HG03378 (cell line): ENCODE measurements at regions not wholly inside any gene's neighbourhood (a gene's known extent, or its start where the extent isn't known, plus 50 kb on each side); places are given as distances from the start of the nearest gene placed in this dataset.
A peak's percentile ranks its signal among the peaks of the same experiment; 100 is the strongest.

ENCODE experiments used
- ATAC-seq: cut with Tn5 transposase; IDR thresholded peaks from one replicate; pipeline ENCODE4 v1.9.1; 2021; ENCODE audit warnings: mild to moderate bottlenecking, moderate library complexity; ENCODE audit not compliant: unreplicated experiment

DNA sequence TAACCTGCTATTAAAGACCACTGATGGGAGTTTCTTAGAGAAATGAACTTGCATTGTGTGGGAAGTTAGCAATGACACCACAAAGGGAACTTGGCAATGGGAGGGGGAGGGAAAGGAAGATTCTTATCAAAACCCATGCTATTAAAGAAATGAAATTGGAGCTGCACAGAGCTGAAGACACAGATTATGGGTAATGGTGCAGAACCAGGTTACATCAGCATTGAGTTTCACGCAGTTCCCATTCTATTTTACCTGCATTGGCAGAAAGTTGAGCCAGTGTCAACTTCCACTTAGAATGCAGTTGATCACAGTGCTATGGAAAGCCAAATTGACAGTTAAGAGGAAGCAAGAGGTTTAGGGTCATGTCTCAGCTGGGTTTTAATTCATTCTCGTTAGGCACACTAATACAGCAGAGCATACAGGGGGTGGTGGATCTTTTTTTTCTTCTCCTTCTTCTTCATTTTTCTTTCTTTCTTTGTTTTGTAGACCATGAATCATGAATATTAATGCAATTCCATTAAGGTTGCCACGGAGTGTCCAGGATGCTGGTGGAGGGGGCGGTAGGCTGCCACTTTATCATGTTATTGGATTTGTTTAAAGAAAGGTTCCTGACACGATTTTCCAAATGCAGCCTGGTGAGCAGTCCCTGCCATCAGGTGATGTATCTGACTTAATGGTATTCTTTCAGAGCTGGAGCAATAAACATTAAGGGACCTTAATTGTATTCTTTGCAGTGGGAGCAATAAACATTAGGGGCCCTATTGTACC lies 1092.0 kb upstream of the MAP3K7 start:
- ATAC-seq, result no peak

DNA sequence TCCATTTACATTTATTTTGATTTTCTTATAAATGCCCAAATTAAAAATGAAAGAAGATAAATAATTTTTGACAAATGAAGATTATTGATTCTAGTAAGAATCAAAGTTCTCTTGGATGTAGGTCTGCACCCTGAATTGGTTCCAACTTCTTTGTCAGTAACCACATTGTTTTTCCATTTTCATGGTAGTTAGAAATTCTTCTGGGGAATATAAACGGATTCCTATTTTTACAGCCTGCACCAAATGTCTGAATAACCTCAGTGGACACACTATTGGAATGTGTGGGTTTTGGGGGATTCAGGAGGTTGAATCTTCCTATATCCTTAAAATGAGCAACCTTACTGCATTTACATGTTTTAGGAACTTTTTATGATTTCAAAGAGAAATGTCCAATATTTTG lies 1085.3 kb upstream of the MAP3K7 start:
- no peak for ATAC-seq

DNA sequence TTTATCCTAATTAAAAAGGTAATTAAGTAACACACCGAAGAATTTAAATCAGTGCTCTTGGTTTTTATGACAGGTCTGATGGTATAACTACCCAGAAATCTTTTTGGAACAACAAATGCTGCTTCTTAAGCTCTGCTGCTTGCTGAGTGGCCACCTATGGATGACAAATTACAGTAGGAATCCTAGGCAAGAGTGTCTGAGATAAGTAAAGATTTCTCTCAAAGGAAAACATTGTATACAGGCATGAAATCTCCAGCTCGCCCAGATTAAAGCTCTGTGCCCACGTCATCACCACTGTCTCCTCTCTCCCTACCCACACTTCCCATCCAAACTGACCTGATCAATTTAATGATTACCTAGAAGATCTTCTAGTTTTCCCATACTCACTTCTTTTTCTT lies 1083.0 kb upstream of the MAP3K7 start:
- no peak for ATAC-seq

DNA sequence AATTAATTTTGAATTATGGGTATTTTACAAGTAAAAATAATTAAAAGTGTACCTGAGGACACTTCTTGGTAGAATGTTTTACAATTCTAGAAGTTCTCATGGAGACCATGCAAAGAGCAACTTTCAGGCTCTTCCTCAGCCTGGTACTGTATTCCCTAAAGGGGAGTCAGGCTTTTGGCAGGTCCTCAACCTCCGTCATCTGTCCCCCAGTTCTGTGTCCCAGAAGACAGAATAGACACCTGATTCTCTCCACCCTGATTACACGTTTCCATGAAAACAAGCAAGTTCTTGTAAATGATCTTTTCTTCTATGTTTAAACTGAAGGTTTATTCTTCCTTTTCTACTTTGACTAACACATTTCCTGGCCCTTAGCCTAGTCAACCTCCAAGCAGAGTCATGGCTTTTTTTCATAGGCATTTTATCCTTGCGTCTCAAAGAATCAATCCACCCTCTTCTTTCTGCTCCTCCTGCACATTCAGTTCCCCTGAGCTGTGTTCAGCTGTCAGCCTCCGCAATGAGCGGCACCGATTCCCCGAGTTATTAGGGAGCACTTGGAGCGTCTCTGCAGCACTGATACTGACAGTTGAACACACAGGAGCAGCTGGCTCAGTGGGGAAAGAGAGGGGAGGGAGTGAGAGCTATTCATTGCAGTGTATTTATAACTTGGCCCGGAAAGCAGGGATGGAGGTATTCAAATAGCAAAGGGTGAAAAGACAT lies 1082.4 kb upstream of the MAP3K7 start:
- no peak for ATAC-seq

DNA sequence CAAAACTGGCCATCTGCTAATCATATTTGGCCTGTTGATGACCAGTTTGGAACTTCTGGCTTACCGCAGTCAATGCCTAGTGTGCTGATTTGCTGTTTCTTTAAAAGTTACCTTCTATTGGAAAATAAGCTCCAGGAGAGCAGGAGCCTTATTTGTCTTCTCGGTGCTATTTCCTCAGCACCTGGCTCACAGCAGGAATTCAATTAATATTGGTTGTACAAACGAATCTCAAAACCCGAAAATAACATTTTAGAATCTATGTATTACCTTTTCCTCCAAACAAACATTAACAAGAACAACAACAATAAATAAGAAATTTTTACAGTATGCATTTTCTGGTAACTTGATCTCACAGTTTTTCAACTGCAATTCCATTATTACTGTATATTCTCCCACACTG lies 1080.7 kb upstream of the MAP3K7 start:
- ATAC-seq, result no peak

DNA sequence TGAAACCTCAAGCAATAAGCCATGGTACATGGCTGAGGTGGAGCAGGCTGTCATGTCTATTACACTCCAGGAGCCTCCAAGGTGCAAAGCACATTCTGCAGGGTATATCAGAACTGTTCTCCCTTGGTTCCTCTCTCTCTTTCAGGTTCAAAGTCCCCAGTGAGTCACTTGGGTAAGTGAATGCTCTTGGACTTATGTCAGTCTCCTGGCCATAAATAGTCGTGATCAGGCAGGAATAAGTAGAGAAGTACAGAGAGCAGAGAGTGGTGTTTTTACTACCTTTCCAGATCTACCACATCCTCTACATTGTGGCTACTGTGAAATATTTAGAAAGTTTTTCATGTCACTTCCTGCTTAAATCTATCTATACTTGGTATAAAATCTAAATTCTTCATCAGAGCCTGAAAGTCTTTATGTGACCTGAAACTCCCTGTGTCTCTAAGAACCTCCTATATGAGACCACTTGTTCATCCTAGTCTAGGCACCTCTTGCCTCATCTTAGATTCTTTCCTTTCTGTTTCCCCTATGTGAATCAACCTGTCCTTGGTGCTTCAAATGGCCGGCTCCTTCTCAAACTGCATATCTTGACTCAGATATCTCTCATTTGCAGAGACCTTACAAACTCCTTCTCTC lies 1077.6 kb upstream of the MAP3K7 start:
- peak; percentile 49 for ATAC-seq

DNA sequence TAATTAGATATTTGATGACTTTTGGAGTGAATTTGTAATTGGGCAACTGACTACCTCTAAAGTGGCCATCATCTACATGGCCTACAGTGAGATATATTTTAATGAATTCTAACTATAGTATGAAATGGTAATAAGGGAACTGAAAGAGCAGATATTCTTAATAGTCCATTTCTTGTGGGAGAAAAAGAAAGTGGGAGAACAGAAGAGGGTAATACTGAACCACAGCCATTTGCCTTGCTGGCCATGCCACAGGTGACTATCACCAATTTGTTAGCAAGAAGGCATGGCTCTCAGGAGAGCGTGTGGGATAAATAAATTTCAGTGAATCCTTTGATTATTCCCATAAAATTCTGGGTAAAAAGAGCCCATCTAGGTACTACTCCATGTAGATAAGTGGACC lies 1074.0 kb upstream of the MAP3K7 start:
- ATAC-seq, result no peak

DNA sequence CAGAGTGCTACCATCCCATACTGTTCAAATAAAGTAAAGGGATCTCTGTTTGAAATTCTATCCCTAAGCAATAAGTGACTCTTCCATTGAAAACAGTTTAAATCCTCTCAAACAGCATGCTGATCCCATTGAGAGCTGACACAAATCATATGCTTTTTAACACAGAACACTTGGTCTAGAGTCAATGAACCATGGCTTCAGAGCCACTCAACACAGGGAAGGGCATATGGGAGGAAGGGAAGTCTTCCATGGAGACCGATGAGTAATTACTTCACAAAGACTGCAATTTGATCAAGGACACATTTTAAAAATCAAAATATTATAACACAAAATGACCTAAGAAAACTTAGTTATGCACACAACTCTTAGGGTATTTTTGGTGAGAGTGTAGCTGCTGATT lies 1073.0 kb upstream of the MAP3K7 start:
- no peak for ATAC-seq

DNA sequence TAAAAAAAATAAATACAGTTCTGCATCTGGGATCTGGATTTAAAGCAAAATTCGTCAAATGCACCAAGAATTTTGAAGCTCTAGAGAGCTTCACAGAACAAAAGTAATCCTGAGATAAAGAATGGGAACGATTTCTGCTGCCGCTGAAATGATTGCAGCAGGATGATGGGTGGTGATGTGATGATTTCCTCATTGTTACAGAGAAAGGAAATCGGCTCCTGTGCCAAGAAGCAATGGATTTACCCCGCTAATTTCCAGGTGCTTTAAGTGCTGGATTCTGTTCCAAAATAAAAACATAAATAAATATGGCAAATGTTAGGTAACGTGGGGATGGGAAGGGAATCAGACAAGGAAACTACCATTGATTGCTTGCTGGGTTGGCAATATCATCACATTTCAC lies 1067.9 kb upstream of the MAP3K7 start:
- no peak for ATAC-seq

DNA sequence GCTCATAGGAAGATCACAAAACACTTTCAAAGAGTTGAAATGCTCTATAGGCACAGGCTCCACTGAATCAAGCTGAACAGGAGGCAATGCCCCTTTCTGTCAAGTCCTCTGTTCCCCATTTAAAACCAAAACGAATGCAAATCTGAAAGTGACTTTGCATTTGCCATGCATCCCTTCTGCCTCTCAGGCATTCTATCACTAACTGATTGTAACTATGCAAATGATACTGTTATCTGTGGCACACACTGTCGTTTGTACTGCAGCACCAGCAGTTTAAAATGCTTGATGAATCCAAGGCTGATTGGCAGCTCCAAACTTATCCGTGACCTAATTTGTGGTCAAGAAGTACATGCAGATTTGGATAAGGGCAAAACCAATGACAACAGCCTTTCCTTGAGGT lies 1067.5 kb upstream of the MAP3K7 start:
- ATAC-seq, result no peak

DNA sequence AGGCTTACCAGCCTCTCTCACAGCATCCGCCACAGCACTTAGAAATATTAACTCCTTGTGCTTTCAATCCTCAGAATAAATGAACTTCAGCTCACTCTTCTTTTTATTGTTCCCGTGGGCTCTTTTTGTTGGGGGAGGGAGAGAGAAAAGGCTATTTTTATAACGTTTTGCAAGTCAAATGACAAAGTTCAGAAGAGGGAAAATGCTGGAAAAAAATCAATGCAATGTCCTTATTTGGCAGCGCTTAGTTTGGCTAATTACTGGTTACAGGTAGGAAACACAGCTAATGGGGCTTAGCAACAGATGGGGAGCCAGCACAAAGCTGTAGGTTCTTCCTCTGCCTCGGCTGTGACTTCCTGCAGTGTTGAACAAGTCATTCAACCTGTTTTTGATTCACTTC lies 1067.0 kb upstream of the MAP3K7 start:
- no peak for ATAC-seq

DNA sequence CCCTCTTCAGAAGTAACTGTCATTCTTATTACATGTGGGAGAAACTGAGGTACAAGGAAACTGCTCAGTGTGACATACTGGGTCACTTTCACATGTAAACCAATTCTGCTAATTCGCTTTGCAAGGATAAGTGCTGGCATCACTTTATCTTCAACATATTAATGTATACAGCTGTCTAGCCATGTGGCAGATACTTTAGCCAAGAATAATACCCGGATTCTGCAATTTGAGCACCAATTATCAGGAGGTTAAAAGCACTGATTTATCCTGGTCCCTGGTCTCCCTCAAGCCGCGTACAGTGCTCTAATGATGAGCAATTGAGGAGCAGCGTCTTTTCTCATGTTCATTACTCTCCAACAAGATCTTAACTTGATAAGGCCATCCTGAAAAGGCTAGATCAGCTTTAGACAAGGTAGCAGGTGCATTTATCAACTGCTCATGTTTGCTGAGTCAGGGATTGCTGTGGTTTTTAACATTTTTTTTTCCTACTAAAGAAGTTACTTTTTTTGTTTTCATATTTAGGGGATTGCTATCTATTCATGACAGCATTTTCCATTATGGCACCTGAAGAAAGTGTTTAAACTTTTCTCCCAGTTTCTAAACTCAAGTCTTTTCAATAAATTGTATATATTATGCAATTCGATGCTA lies 1066.3 kb upstream of the MAP3K7 start:
- no peak for ATAC-seq

DNA sequence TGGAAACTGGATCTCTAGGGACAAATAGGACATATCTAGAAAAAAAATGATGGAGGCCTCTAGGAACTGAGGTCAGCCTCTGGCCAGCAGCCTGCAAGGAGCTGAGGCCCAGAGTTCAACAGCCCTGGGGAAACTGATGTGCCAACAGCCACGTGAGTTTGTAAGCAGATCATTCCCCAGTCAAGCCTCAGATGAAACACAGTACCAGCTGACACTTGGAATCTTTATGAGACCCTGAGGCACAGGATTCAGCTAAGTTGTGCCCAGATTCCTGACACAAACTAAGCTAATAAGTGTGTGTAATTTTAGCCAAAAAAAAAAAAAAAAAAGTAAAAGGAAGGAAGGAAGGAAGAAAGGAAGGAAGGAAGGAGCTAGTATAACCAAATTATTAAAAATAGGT lies 1059.8 kb upstream of the MAP3K7 start:
- no peak for ATAC-seq

DNA sequence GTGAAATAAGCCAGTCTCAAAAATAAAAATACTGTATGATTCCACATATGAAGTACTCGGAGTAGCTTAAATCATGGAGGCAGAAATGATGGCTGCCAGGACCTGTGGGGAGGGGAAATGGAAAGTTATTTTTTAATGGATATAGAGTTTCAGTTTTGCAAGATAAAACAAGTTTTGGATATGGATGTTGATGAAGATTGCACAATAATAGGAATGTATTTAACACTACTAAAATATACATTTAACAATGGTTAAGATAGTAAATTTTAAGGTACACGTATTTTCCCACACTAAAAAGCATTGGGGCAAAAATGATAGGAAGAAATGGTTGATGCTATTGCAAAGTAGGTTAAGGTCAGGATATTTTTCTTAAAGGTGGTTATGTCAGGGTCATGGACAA lies 1058.9 kb upstream of the MAP3K7 start:
- ATAC-seq, result no peak

DNA sequence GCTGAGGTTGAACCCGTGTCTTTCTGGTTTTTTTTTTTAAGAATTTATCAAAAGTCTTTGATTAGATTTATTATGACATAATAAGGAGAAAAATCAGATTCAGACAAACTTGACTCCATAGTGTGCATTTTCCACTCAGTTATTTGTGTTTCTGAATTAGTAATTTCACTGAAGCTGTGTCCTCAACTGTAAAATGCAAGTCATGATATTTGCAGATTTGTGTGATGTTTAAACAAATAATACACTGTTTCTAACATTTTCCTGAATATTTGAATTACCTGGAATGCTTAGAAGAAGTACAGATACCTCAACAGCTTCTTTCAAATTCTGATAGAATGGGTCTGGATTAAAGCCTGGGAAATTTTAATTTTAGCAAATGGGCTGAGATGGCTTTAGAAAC lies 1050.3 kb upstream of the MAP3K7 start:
- ATAC-seq, result no peak

DNA sequence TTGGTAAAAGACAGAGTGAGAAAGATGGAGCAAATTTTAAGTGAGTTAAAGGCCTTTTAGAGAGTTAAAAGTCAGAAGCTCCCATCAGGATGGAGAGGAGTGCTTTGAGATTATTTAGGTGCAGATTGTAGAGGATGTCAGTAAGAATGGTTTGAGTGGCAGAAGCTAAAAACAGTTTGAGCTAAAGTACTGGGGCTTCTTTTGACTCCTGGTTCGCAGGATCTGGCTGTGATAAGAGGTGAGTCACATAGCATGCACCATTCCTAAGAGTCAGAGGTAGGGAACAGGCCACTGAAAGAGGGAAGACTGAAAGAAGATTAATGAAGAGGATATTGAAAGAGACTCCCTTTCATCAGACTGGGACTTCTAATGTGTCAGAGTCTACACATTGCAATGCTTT lies 1047.9 kb upstream of the MAP3K7 start:
- ATAC-seq, result no peak

DNA sequence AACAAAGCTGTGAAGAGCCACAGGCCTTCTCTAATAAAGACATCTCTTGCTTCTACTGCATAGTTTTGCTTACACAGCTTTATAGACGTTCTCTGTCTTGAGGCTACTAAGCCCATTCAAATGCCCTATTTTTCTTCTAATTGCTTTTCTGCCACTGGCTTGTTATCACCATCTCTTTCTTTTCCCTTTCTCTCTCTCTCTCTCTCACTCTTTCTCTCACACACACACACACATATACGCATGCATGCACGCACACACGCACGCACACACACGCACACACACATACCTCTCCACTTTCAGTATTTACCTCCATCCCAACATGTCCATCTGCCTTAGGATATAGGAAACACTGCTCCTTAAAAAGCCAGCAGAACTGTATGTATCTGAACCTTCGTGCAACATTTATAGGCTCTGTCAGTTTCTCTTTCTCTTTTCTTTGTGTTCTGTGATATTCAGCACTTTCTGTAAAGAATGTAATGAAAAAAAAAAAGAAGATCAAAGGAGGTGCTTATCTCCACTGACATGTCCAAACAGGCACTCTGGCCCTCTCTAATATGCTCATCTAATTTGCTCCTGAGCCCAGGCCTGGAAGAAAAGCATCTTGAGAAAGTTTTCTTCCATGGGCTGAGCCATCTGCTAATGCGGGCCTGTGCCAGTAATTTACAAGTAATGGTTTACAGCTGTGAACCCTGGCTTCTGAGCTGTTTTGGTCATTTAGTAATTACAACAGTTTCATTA lies 1046.7 kb upstream of the MAP3K7 start:
- ATAC-seq, result no peak

DNA sequence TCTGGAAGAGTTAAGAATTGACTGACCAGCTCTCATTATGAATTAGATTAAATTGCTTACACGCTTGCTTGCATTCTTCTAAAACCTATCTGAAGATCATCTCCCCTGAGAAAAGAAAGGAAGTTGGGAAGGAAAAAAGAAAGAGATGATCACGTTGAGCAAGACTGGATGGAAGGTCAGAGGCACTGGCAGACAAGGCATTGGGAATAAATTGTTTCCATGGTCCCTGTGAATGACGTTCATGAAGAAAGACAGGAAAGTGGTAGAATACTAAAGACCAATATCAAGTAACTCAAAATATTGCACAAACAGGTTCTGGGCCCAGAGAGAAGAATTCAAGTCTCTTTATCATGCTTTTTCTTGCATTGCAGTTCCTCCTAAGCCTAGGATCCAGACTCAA lies 1045.4 kb upstream of the MAP3K7 start:
- ATAC-seq, result no peak

DNA sequence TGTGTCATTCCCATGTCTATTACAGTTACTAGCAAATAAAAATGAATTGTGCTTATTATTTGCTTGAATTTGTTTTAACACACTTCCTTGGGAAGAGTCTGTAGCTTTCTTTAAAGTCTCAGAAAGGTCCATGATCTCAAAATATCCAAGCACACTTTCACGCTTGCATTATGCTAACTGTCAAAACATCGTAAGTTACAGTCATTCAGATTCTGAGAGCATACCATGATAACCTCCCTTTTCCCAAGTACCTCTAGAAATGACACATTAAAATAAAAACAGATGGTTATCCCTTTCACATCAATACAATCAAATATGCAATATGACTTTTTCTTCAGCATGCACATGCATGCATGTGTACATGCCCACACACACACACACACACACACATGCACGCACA lies 1044.4 kb upstream of the MAP3K7 start:
- ATAC-seq, result no peak

DNA sequence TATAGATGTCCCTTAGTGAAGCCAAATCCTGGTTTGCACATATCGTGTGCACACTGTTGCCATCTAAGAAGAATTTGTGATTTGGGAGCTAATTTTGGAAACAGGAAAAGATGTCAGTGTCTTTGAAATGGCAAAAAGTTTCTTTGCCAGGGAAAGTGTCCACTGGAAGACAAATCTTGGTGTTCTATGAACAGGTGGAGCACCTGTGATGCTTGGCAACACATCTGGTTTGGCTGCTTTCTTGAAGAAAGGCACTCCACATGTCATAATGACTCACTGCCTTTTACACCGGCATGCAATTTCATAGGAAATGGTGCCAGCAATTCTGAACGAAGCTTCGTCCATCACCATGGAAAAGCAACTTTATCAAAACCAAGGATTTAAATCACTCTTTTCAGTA lies 1040.0 kb upstream of the MAP3K7 start:
- ATAC-seq, result no peak

DNA sequence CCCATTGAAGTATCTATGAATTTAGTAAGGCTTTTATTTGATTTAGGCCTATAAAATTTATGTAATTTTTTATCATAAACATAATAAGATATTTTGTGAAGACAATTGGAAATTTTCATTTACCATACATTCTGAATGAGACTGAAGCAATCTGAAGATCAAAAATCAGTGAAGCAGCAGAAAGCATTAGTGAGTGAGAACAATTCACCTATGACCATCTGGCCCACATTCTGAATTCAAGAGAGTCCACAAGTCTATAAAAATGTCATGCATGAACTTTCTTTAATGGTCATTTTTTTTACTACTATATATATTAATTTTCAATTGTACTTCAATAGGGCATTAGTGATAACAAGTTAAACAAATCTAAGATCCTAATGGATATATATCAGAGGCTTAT lies 1026.6 kb upstream of the MAP3K7 start:
- no peak for ATAC-seq
